OCI-LY3 (cell line): ENCODE measurements at regions not wholly inside any gene's neighbourhood (a gene's known extent, or its start where the extent isn't known, plus 50 kb on each side); places are given as distances from the start of the nearest gene placed in this dataset.
"Not testable (repeated sequence)": the region's sequence is repeated elsewhere in the genome, so short reads cannot be mapped to it uniquely, and the experiment has no call there.

Experiments used
- H2AFZ ChIP-seq: fragments of 200-600, 300-600 bp; shearing (Covaris generic); 2 replicates; pipeline ENCODE4 v1.6.0; 2014; ENCODE audit warnings: antibody characterized with exemption, low read depth, low read length
- H3K27ac ChIP-seq: fragments of 200-600, 300-600 bp; sonication (generic); 2 replicates; pipeline ENCODE4 v1.5.1; 2014; ENCODE audit warnings: mild to moderate bottlenecking, low read length, moderate library complexity, mixed read lengths
- H3K27me3 ChIP-seq: fragments of 200-600, 300-600 bp; sonication (generic); 2 replicates; pipeline ENCODE4 v1.6.1; 2014; ENCODE audit warnings: low read depth, low read length, mixed read lengths
- H3K36me3 ChIP-seq: fragments of 200-600, 300-600 bp; sonication (generic); replicated peaks from 2 replicates; pipeline ENCODE3; 2014; ENCODE audit warnings: low read depth, low read length, mixed read lengths
- H3K4me1 ChIP-seq: fragments of 300-600, 200-600 bp; sonication (generic); 2 replicates; pipeline ENCODE4 v1.6.1; 2014; ENCODE audit warnings: low read length, mixed read lengths
- H3K4me2 ChIP-seq: fragments of 200-600, 300-600 bp; sonication (generic); 2 replicates; pipeline ENCODE4 v1.6.1; 2014; ENCODE audit warnings: low read length, mixed read lengths
- H3K4me3 ChIP-seq: fragments of 300-600, 200-600 bp; sonication (generic); 2 replicates; pipeline ENCODE4 v1.5.1; 2014; ENCODE audit warnings: antibody characterized with exemption, mild to moderate bottlenecking, low read length, moderate library complexity
- H3K79me2 ChIP-seq: fragments of 300-600, 200-600 bp; shearing (Covaris generic); 2 replicates; pipeline ENCODE4 v1.6.1; 2014; ENCODE audit warnings: mild to moderate bottlenecking, low read length, mixed read lengths
- H3K9ac ChIP-seq: fragments of 300-600, 200-600 bp; shearing (Covaris generic); 2 replicates; pipeline ENCODE4 v1.6.0; 2014; ENCODE audit warnings: mild to moderate bottlenecking, low read length, moderate library complexity
- H3K9me3 ChIP-seq: fragments of 200-600, 300-600 bp; shearing (Covaris generic); 2 replicates; pipeline ENCODE4 v1.6.1; 2014; ENCODE audit warnings: low read length, mixed read lengths; ENCODE audit not compliant: insufficient read depth
- H4K20me1 ChIP-seq: fragments of 200-600, 300-600 bp; sonication (generic); 2 replicates; pipeline ENCODE4 v1.6.1; 2016; ENCODE audit warnings: low read length, mixed read lengths; ENCODE audit not compliant: insufficient read depth
- EZH2phosphoT487 ChIP-seq: fragments of 200-600 bp; shearing (Covaris generic); IDR thresholded peaks from 2 replicates; pipeline ENCODE4 v1.6.1; 2018; ENCODE audit warnings: antibody characterized with exemption, mixed run types, low read depth
- TF ChIP-seq, protein P1 (sequence below): fragments of 200-600, 300-600 bp; sonication (generic); IDR thresholded peaks from 2 replicates; pipeline ENCODE4 v1.5.1; 2014; ENCODE audit warnings: antibody characterized with exemption, low read length, low read depth

- no peak overlapping the region for H3K4me2 ChIP-seq
- TF ChIP-seq, protein P1, sequence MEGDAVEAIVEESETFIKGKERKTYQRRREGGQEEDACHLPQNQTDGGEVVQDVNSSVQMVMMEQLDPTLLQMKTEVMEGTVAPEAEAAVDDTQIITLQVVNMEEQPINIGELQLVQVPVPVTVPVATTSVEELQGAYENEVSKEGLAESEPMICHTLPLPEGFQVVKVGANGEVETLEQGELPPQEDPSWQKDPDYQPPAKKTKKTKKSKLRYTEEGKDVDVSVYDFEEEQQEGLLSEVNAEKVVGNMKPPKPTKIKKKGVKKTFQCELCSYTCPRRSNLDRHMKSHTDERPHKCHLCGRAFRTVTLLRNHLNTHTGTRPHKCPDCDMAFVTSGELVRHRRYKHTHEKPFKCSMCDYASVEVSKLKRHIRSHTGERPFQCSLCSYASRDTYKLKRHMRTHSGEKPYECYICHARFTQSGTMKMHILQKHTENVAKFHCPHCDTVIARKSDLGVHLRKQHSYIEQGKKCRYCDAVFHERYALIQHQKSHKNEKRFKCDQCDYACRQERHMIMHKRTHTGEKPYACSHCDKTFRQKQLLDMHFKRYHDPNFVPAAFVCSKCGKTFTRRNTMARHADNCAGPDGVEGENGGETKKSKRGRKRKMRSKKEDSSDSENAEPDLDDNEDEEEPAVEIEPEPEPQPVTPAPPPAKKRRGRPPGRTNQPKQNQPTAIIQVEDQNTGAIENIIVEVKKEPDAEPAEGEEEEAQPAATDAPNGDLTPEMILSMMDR: no peak
- no peak for TF ChIP-seq EZH2phosphoT487
- no peak overlapping the region for H3K27ac ChIP-seq
- H3K9ac ChIP-seq: no peak overlapping the region
- H3K79me2 ChIP-seq: no peaks in the 10 kb centered on the region
- no peaks in the 10 kb centered on the region for H3K36me3 ChIP-seq
- H3K4me1 ChIP-seq: no peaks in the 10 kb centered on the region
- H3K9me3 ChIP-seq: no peaks in the 10 kb centered on the region
- H3K27me3 ChIP-seq: no peaks in the 10 kb centered on the region
- no peak overlapping the region for H3K4me3 ChIP-seq
- H2AFZ ChIP-seq: no peak overlapping the region
- H4K20me1 ChIP-seq: no peaks in the 10 kb centered on the region
These were observed 554.3 kb upstream of the GRM3 start for GRCh38 chr7:86089455-86089854.

- H3K9ac ChIP-seq, H4K20me1 ChIP-seq, H3K9me3 ChIP-seq: not testable (repeated sequence)
These were observed 579.1 kb upstream of the GRM3 start for GRCh38 chr7:86064572-86064971.

GRCh38 chr7:86058649-86059048 is 585.1 kb upstream of the GRM3 start:
- Histone ChIP-seq H4K20me1 (no peaks in the 10 kb centered on the region), H3K9ac (no peak overlapping the region), H3K4me3 (no peak overlapping the region), H3K27ac (no peak overlapping the region), H3K36me3 (no peaks in the 10 kb centered on the region), H3K9me3 (peaks cover 6% of the 10 kb centered on the region; the same call in 1 of the 2 replicates), H2AFZ (no peak overlapping the region), H3K27me3 (no peaks in the 10 kb centered on the region), H3K4me2 (no peak overlapping the region), H3K79me2 (no peaks in the 10 kb centered on the region), H3K4me1 (peaks cover 3% of the 10 kb centered on the region; the same call in 1 of the 2 replicates)
- TF ChIP-seq, protein P1: no peak
- TF ChIP-seq EZH2phosphoT487: no peak

More at GRCh38 chr7:86064572-86064971, 579.1 kb upstream of the GRM3 start:
- H3K4me2 ChIP-seq, H3K4me3 ChIP-seq, H3K4me1 ChIP-seq, H3K27ac ChIP-seq, H3K36me3 ChIP-seq, H3K79me2 ChIP-seq, H2AFZ ChIP-seq, H3K27me3 ChIP-seq: not testable (repeated sequence)

DNA sequence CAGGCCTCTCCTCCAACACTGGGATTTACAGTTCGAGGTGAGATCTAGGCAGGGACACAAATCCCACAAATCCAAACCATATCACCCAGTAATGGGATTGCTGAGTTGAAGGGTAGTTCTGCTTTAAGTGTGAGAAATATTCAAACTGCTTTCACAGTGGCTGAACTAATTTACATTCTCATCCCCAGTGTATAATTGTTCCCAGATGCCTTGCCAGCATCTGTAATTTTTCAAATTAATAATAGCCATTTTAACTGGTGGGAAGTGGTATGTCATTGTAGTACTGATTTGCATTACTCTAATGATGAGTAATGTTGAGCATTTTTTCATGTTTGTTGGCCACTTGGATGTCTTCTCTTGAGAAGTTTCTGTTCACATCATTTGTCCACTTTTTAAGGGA is 592.8 kb upstream of the GRM3 start:
- Histone ChIP-seq H3K27ac (no peak overlapping the region), H3K27me3 (no peaks in the 10 kb centered on the region), H4K20me1 (no peaks in the 10 kb centered on the region), H3K9me3 (peaks cover 6% of the 10 kb centered on the region; the same call in 1 of the 2 replicates), H3K4me3 (no peak overlapping the region), H3K36me3 (no peaks in the 10 kb centered on the region), H3K4me1 (peaks cover 3% of the 10 kb centered on the region; the same call in 1 of the 2 replicates), H3K79me2 (no peaks in the 10 kb centered on the region), H3K9ac (no peak overlapping the region), H3K4me2 (no peak overlapping the region), H2AFZ (no peak overlapping the region)
- TF ChIP-seq, protein P1: no peak
- no peak for TF ChIP-seq EZH2phosphoT487

DNA sequence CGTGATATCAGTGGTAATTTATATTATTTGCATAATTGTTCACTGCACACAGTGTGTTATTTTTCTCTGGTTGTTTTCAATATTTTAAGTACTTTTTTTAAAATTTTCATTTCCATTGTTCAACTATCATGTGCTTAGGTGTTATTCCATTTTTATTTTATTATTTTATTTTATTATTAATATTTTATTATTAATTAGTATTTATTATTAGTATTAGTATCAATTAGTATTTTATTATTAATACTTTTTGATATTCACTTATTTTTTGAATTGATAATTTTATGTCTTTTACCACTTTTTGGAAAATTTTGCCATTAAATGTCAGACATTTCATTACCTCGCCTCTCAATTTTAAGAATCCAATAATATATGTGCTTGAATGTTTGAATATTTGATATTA is 593.8 kb upstream of the GRM3 start:
- Histone ChIP-seq H3K36me3 (no peaks in the 10 kb centered on the region), H4K20me1 (no peaks in the 10 kb centered on the region), H3K27ac (no peak overlapping the region), H3K4me1 (peaks cover 2% of the 10 kb centered on the region; the same call in 1 of the 2 replicates), H2AFZ (no peak overlapping the region), H3K4me2 (no peak overlapping the region), H3K79me2 (no peaks in the 10 kb centered on the region), H3K4me3 (no peak overlapping the region), H3K27me3 (no peaks in the 10 kb centered on the region), H3K9me3 (no peaks in the 10 kb centered on the region), H3K9ac (no peak overlapping the region)
- TF ChIP-seq, protein P1: no peak
- TF ChIP-seq EZH2phosphoT487: no peak

- not testable (repeated sequence) for H3K9ac ChIP-seq, H3K4me3 ChIP-seq, H3K27me3 ChIP-seq, H3K4me2 ChIP-seq, H4K20me1 ChIP-seq, H3K79me2 ChIP-seq, H3K27ac ChIP-seq, H3K36me3 ChIP-seq, H3K9me3 ChIP-seq, H2AFZ ChIP-seq, H3K4me1 ChIP-seq
These were observed 598.5 kb upstream of the GRM3 start for GRCh38 chr7:86045197-86045596.
